ENCODE measurements at regions not wholly inside any gene's neighbourhood (a gene's known extent, or its start where the extent isn't known, plus 50 kb on each side); places are given as distances from the start of the nearest gene placed in this dataset.
A peak's percentile ranks its signal among the peaks of the same experiment; 100 is the strongest.
"Not testable (repeated sequence)": the region's sequence is repeated elsewhere in the genome, so short reads cannot be mapped to it uniquely, and the experiment has no call there.

DNA sequence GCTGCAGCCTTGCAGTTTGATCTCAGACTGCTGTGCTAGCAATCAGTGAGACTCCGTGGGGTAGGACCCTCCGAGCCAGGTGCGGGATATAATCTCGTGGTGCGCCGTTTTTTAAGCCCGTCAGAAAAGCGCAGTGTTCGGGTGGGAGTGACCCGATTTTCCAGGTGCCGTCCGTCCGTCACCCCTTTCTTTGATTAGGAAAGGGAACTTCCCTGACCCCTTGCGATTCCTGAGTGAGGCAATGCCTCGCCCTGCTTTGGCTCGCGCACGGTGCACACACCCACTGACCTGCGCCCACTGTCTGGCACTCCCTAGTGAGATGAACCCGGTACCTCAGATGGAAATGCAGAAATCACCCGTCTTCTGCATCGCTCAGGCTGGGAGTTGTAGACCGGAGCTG, 203.2 kb downstream of the SNCAIP start:
- CTCF ChIA-PET; POLR2A ChIA-PET; DNase-seq; H3K4me3 Mint-ChIP-seq; H3K36me3 Mint-ChIP-seq (ENCODE audit: low read depth); H3K4me1 Mint-ChIP-seq; H3K9me3 Mint-ChIP-seq; H3K27me3 Mint-ChIP-seq; H3K27ac Mint-ChIP-seq; ATAC-seq (ENCODE audit: low read depth): not testable (repeated sequence)
- intact Hi-C loops (cut with micrococcal nuclease) = loop anchor here (5.0 to 10.0 kb wide), 3 partner anchors 282 to 580 kb away; no protein-coding TSS in a partner anchor

DNA sequence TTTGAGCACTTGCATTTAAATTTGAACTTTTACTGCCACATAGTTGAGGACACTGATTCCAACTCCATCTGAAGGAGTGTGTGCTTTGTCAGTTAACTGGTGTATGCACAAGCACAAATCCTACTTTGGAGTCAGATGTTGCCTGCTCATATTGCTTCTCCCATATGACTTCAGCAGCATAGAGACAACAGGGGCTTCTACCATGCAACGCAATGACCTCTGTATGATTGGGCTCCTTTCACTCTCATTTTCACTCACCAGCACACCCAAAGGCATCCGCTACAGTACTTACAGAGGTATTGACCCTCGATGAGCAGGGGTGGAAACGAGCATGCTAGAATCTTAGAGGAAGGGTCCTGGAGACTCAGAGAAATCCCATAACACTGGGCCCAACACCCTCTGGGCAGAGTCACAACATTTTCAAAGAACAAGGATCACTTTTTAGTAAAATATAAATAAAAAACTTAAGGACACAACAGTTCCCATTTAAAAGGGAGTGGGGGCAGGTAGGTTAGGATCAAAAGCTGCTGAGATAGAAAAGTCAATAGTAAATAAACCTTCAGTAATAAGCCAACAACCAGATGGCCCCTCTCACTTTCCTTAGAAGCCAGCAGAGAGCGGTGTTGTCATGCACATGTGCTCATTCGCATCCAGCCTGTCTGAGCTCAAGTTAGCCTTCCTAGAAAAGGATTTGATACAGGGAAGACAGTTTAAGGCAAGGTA, 203.8 kb downstream of the SNCAIP start:
- intact Hi-C loops (cut with micrococcal nuclease) = loop anchor here (1.0 to 10.0 kb wide), 10 partner anchors 259 to 1095 kb away; partner anchors contain the start of gene SNX2
- Mint-ChIP-seq H3K4me3 (no peak overlapping the region), H3K36me3 (ENCODE audit: low read depth) (no peaks in the 10 kb centered on the region), H3K27ac (no peak overlapping the region), H3K9me3 (no peaks in the 10 kb centered on the region), H3K4me1 (peaks cover 8% of the 10 kb centered on the region), H3K27me3 (peaks cover 2% of the 10 kb centered on the region)
- ATAC-seq (ENCODE audit: low read depth) = peak; percentile 79
- ChIA-PET CTCF (interaction anchor here (0.5 to 3.0 kb wide), 30 partner anchors 8 to 1096 kb away, joined by 3 to 26 read pairs (median 4); partner anchors contain the start of gene CEP120), POLR2A (interaction anchor here (0.7 to 0.9 kb wide), 2 partner anchors 330 to 907 kb away, joined by 3 to 4 read pairs; partner anchors contain the start of genes CEP120 and SNX24)
- peak; percentile 17 for DNase-seq
- TF ChIP-seq, protein P1, sequence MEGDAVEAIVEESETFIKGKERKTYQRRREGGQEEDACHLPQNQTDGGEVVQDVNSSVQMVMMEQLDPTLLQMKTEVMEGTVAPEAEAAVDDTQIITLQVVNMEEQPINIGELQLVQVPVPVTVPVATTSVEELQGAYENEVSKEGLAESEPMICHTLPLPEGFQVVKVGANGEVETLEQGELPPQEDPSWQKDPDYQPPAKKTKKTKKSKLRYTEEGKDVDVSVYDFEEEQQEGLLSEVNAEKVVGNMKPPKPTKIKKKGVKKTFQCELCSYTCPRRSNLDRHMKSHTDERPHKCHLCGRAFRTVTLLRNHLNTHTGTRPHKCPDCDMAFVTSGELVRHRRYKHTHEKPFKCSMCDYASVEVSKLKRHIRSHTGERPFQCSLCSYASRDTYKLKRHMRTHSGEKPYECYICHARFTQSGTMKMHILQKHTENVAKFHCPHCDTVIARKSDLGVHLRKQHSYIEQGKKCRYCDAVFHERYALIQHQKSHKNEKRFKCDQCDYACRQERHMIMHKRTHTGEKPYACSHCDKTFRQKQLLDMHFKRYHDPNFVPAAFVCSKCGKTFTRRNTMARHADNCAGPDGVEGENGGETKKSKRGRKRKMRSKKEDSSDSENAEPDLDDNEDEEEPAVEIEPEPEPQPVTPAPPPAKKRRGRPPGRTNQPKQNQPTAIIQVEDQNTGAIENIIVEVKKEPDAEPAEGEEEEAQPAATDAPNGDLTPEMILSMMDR (IDR thresholded peaks at IDR 0.05) = no peak

DNA sequence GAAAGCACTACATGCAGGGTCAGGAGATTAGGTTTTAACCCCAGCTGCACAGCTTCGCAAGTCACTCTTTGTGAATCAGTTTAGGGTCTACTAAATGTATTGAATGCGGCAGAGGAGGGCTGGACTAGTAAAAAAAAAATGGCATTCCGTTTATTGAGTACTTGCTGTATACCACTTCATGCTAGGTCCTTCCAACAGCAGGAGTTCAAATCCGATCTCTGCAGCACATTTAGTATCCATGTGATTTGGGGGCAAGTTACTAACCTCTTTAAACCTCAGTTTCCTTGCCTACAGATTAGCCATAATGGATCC, 204.4 kb downstream of the SNCAIP start:
- Mint-ChIP-seq H3K4me3 (no peak overlapping the region), H3K27me3 (peaks cover 2% of the 10 kb centered on the region), H3K27ac (no peak overlapping the region), H3K4me1 (peaks cover 8% of the 10 kb centered on the region), H3K36me3 (ENCODE audit: low read depth) (no peaks in the 10 kb centered on the region), H3K9me3 (no peaks in the 10 kb centered on the region)
- ChIA-PET CTCF (interaction anchor here (0.5 to 3.0 kb wide), 30 partner anchors 8 to 1095 kb away, joined by 3 to 26 read pairs (median 4); partner anchors contain the start of gene CEP120), POLR2A (interaction anchor here (0.7 to 0.9 kb wide), 2 partner anchors 329 to 907 kb away, joined by 3 to 4 read pairs; partner anchors contain the start of genes CEP120 and SNX24)
- TF ChIP-seq, protein P1 (IDR thresholded peaks at IDR 0.05) = no peak
- DNase-seq (no peak), ATAC-seq (ENCODE audit: low read depth) (no peak)
- intact Hi-C loops (cut with micrococcal nuclease) = loop anchor here (1.0 to 10.0 kb wide), 10 partner anchors 259 to 1095 kb away; partner anchors contain the start of gene SNX2

DNA sequence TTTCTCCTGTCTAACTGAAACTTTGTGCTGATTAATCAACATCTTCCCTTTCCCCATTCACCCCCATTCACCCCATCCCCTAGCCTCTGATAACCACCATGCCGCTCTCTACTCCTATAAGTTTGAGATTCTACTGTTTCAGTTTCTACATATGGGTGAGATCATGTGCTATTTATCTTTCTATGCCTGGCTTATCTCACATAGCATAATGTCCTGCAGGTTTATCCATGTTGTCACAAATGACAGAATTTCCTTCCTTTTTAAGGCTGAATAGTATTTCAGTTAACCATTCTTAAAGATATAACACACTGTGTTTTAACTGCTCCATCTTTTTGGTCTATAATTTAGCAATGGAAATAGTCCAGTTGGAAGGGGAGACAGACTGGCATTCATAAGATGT, 205.1 kb downstream of the SNCAIP start:
- intact Hi-C loops (cut with micrococcal nuclease) = loop anchor here (2.0 to 10.0 kb wide), 4 partner anchors 280 to 578 kb away; no protein-coding TSS in a partner anchor
- Mint-ChIP-seq H3K36me3 (ENCODE audit: low read depth) (no peaks in the 10 kb centered on the region), H3K4me1 (peaks cover 8% of the 10 kb centered on the region), H3K27me3 (peaks cover 2% of the 10 kb centered on the region), H3K4me3 (no peak overlapping the region), H3K9me3 (no peaks in the 10 kb centered on the region), H3K27ac (no peak overlapping the region)
- DNase-seq = no peak
- ChIA-PET CTCF (interaction anchor here (0.8 to 3.0 kb wide), 7 partner anchors 271 to 1094 kb away, joined by 3 to 26 read pairs (median 7); partner anchors contain the start of gene CEP120), POLR2A (no interaction called here)
- TF ChIP-seq, protein P1 (IDR thresholded peaks at IDR 0.05) = no peak
- ATAC-seq (ENCODE audit: low read depth) = no peak

GRCh38 chr5:122523776-122524175, 211.7 kb downstream of the SNCAIP start:
- ChIA-PET POLR2A (no interaction called here), CTCF (no interaction called here)
- TF ChIP-seq, protein P1 (IDR thresholded peaks at IDR 0.05) = no peak
- intact Hi-C loops (cut with micrococcal nuclease) = no loop called here
- no peaks in the 10 kb centered on the region for H3K36me3 Mint-ChIP-seq (ENCODE audit: low read depth)
- ATAC-seq (ENCODE audit: low read depth) (no peak), DNase-seq (no peak)
- no peak overlapping the region for H3K4me3 Mint-ChIP-seq
- H3K4me1 Mint-ChIP-seq = no peaks in the 10 kb centered on the region
- no peaks in the 10 kb centered on the region for H3K9me3 Mint-ChIP-seq
- H3K27ac Mint-ChIP-seq = no peak overlapping the region
- peaks cover 9% of the 10 kb centered on the region for H3K27me3 Mint-ChIP-seq

All from activated B cell treated with CpG ODN at 0.5 μM for 24 hours (primary cell).